Heart left ventricle (tissue), 16 donors: ENCODE measurements at regions not wholly inside any gene's neighbourhood (a gene's known extent, or its start where the extent isn't known, plus 50 kb on each side); places are given as distances from the start of the nearest gene placed in this dataset.

Experiments
- ATAC-seq, 4 donors: fragments of 200-7000 bp; cut with Tn5 transposase; one replicate each; pipeline ENCODE4 v1.9.1; 2020 to 2022; ENCODE audit warnings: moderate library complexity in 4 of 4, mild to moderate bottlenecking in 3 of 4, moderate number of reproducible peaks in 1 of 4
- DNase-seq, 5 donors: peaks; one replicate each; pipeline ENCODE4 v3.0.0-alpha.2; 2020
- H3K27ac ChIP-seq, 12 donors: fragments of 200-600 bp; sonication (generic) in 4 of 12; one replicate each; pipeline versions ENCODE4 v1.5.0 to v1.8.0; 2016 to 2022; ENCODE audit warnings: mild to moderate bottlenecking in 2 of 12
- H3K27me3 ChIP-seq, 9 donors: fragments of 200-600 bp; sonication (generic) in 2 of 9; one replicate each; pipeline versions ENCODE4 v1.5.1 to v1.8.0; 2016 to 2022; ENCODE audit warnings: mild to moderate bottlenecking in 3 of 9
- H3K36me3 ChIP-seq, 9 donors: fragments of 200-600 bp; sonication (generic) in 2 of 9; one replicate each; pipeline versions ENCODE4 v1.5.0 to v1.8.0; 2018 to 2022; ENCODE audit warnings: mild to moderate bottlenecking in 2 of 9
- H3K4me1 ChIP-seq, 12 donors: fragments of 200-600 bp; sonication (generic) in 4 of 12; one replicate each; pipeline versions ENCODE4 v1.5.0 to v1.8.0; 2016 to 2022; ENCODE audit warnings: mild to moderate bottlenecking in 3 of 12
- H3K4me3 ChIP-seq, 12 donors: fragments of 200-600 bp; sonication (generic) in 4 of 12; one replicate each; pipeline versions ENCODE4 v1.5.0 to v1.8.0; 2017 to 2022; ENCODE audit warnings: mild to moderate bottlenecking in 9 of 12, moderate library complexity in 4 of 12
- H3K9me3 ChIP-seq, 12 donors: fragments of 200-600 bp; sonication (generic) in 4 of 12; one replicate each; pipeline versions ENCODE4 v1.5.0 to v1.8.0; 2016 to 2022; ENCODE audit warnings: mild to moderate bottlenecking in 1 of 12
- POLR2A ChIP-seq, 2 donors: fragments of 450-650 bp; IDR thresholded peaks; one replicate each; pipeline ENCODE4 v1.6.1; 2017; ENCODE audit warnings: antibody characterized with exemption in 2 of 2, mild to moderate bottlenecking in 2 of 2, moderate library complexity in 2 of 2
- WGBS, 4 donors: extraction: QIAGEN DNeasy Blood & Tissue Kit in 2 of 4; methylation state at CpG; one replicate each; pipeline versions ENCODE4 v1.1.5 to v1.1.7; 2013 to 2018; 5-methylcytosine and 5-hydroxymethylcytosine counted together
- intact Hi-C, 10 donors: fragments of 100-400 bp; cut with DNase I; formaldehyde crosslinking; loops; one replicate each; pipeline versions ENCODE4 v1.11.1 to v1.14.2; 2022
- TF ChIP-seq, protein P1 (sequence below), 12 donors: fragments of 200-600 bp; sonication (generic) in 4 of 12; IDR thresholded peaks; one replicate each; pipeline versions ENCODE4 v1.5.0 to v1.8.0; 2018 to 2022; ENCODE audit warnings: antibody characterized with exemption in 12 of 12, mild to moderate bottlenecking in 5 of 12
- donor health status: ischemic (EF 13 %, LVEDD 7.1; RV severe dilation, severe dysfunction).
- donor health status: healthy with polysubstance abuse.
- donor health status: DM: no; HTN: yes; CAD: no.
- donor health status: DM: no; HTN: no; CAD: no.
- donor health status: ischemic (EF 25% LVEDD 6.9; RV normal size, moderate dysfunction).
- donor health status: ischemic (EF 25% LVEDD 5.7; RV mildly dilated, moderate dysfunction).
- donor health status: healthy.
- donor health status: DM: yes; HTN: yes; CAD: no.
- donor health status: ischemic (EF 35%, LVEDD 5.7; RV mildly dilated, moderate dysfunction).
- donor health status: nonischemic (EF 11% LVEDD 7.7; RV severe dilation, severe dysfunction).
- donor health status: DM: yes; HTN: yes; CAD: no.
- donor health status: PGD.
- donor health status: ischemic (EF 29% LVEDD 5.4; RV normal size, mild dysfunction).
- donor health status: nonischemic (EF 23%, LVEDD 6.1; RV moderate dilation, normal function).

GRCh38 chr1:234865171-234866006 is 255.4 kb upstream of the IRF2BP2 start:
- peaks cover 0 to 60% (median 43%) of the 10 kb centered on the region in 12 donors for H3K4me1 ChIP-seq
- H3K27ac ChIP-seq: peak overlapping the region in 9 of 12 donors; percentile 2 to 75 (median 47)
- no peaks in the 10 kb centered on the region for H3K27me3 ChIP-seq
- TF ChIP-seq, protein P1, sequence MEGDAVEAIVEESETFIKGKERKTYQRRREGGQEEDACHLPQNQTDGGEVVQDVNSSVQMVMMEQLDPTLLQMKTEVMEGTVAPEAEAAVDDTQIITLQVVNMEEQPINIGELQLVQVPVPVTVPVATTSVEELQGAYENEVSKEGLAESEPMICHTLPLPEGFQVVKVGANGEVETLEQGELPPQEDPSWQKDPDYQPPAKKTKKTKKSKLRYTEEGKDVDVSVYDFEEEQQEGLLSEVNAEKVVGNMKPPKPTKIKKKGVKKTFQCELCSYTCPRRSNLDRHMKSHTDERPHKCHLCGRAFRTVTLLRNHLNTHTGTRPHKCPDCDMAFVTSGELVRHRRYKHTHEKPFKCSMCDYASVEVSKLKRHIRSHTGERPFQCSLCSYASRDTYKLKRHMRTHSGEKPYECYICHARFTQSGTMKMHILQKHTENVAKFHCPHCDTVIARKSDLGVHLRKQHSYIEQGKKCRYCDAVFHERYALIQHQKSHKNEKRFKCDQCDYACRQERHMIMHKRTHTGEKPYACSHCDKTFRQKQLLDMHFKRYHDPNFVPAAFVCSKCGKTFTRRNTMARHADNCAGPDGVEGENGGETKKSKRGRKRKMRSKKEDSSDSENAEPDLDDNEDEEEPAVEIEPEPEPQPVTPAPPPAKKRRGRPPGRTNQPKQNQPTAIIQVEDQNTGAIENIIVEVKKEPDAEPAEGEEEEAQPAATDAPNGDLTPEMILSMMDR (IDR thresholded peaks at IDR 0.05): no peak
- no peak for TF ChIP-seq POLR2A (IDR thresholded peaks at IDR 0.05)
- no peaks in the 10 kb centered on the region for H3K36me3 ChIP-seq
- no peak for ATAC-seq
- H3K4me3 ChIP-seq: no peak overlapping the region
- DNase-seq: no peak
- peaks cover 0 to 10% (median 0%) of the 10 kb centered on the region in 12 donors for H3K9me3 ChIP-seq
- 97 to 99% (median 98%) methylated on average over 6 to 7 of the region's 7 CpGs for WGBS, 4 donors
- intact Hi-C loops: loop anchor here in 3 of 10 donors (5.0 to 10.0 kb wide), 3 partner anchors 138 to 363 kb away; no protein-coding TSS in a partner anchor

- intact Hi-C loops: loop anchor here in 3 of 10 donors (5.0 to 10.0 kb wide), 4 partner anchors 53 to 252 kb away; partner anchors contain the start of gene IRF2BP2 (in 1 of the 3)
- 91 to 98% (median 94%) methylated on average over 3 of the region's 3 CpGs for WGBS, 4 donors
- Histone ChIP-seq H3K4me3 (no peak overlapping the region), H3K36me3 (no peaks in the 10 kb centered on the region), H3K27ac (peak overlapping the region in 11 of 12 donors; percentile 63 to 82 (median 78)), H3K4me1 (peaks cover 0 to 48% (median 34%) of the 10 kb centered on the region in 12 donors), H3K9me3 (peaks cover 0 to 10% (median 0%) of the 10 kb centered on the region in 12 donors), H3K27me3 (no peaks in the 10 kb centered on the region)
- DNase-seq (no peak), ATAC-seq (no peak)
- TF ChIP-seq POLR2A (IDR thresholded peaks at IDR 0.05): no peak
- TF ChIP-seq, protein P1 (IDR thresholded peaks at IDR 0.05): no peak
Observed at GRCh38 chr1:234864116-234864515, 254.1 kb upstream of the IRF2BP2 start.

GRCh38 chr1:234863551-234863971 is 253.6 kb upstream of the IRF2BP2 start:
- peak overlapping the region in 1 of 12 donors; percentile 27 for H3K4me3 ChIP-seq
- ATAC-seq (peak; percentile 43 to 66 (median 47)), DNase-seq (no peak)
- intact Hi-C loops: loop anchor here in 3 of 10 donors (5.0 to 10.0 kb wide), 4 partner anchors 54 to 251 kb away; partner anchors contain the start of gene IRF2BP2 (in 1 of the 3)
- no peaks in the 10 kb centered on the region for H3K36me3 ChIP-seq
- H3K4me1 ChIP-seq: peaks cover 0 to 46% (median 33%) of the 10 kb centered on the region in 12 donors
- H3K9me3 ChIP-seq: peaks cover 0 to 10% (median 0%) of the 10 kb centered on the region in 12 donors
- TF ChIP-seq POLR2A (IDR thresholded peaks at IDR 0.05): no peak
- TF ChIP-seq, protein P1 (IDR thresholded peaks at IDR 0.05): no peak
- 74 to 80% (median 76%) methylated on average over 6 of the region's 6 CpGs for WGBS, 4 donors
- H3K27me3 ChIP-seq: no peaks in the 10 kb centered on the region
- H3K27ac ChIP-seq: peak overlapping the region; percentile 63 to 82 (median 77)
